GM21390 (cell line): ENCODE measurements at regions not wholly inside any gene's neighbourhood (a gene's known extent, or its start where the extent isn't known, plus 50 kb on each side); places are given as distances from the start of the nearest gene placed in this dataset.
"Not testable (repeated sequence)": the region's sequence is repeated elsewhere in the genome, so short reads cannot be mapped to it uniquely, and the experiment has no call there.

Experiments
- ATAC-seq: cut with Tn5 transposase; IDR thresholded peaks from one replicate; pipeline ENCODE4 v1.9.1; 2021; ENCODE audit not compliant: unreplicated experiment

GRCh38 chr2:154580767-154581166 is 117.7 kb upstream of the KCNJ3 start:
- no peak for ATAC-seq

- not testable (repeated sequence) for ATAC-seq
Observed at GRCh38 chr2:154582694-154583093, 115.8 kb upstream of the KCNJ3 start.

- not testable (repeated sequence) for ATAC-seq
Observed at GRCh38 chr2:154583274-154583673, 115.2 kb upstream of the KCNJ3 start.

- no peak for ATAC-seq
Observed at GRCh38 chr2:154587739-154588138, 110.8 kb upstream of the KCNJ3 start.

- no peak for ATAC-seq
Observed at GRCh38 chr2:154588838-154589237, 109.7 kb upstream of the KCNJ3 start.

GRCh38 chr2:154589514-154589913 is 109.0 kb upstream of the KCNJ3 start:
- no peak for ATAC-seq

- no peak for ATAC-seq
Observed at GRCh38 chr2:154591294-154591820, 107.1 kb upstream of the KCNJ3 start.

- ATAC-seq, result no peak
Observed at GRCh38 chr2:154599189-154599588, 99.3 kb upstream of the KCNJ3 start.

- no peak for ATAC-seq
Observed at GRCh38 chr2:154600927-154601494, 97.5 kb upstream of the KCNJ3 start.

- ATAC-seq, result no peak
Observed at GRCh38 chr2:154603682-154604081, 94.8 kb upstream of the KCNJ3 start.

- no peak for ATAC-seq
Observed at GRCh38 chr2:154608438-154608837, 90.1 kb upstream of the KCNJ3 start.

GRCh38 chr2:154614906-154615305 is 83.6 kb upstream of the KCNJ3 start:
- no peak for ATAC-seq

GRCh38 chr2:154616659-154617058 is 81.8 kb upstream of the KCNJ3 start:
- no peak for ATAC-seq

- ATAC-seq, result no peak
Observed at GRCh38 chr2:154620471-154620870, 78.0 kb upstream of the KCNJ3 start.

- peak; percentile 71 for ATAC-seq
Observed at GRCh38 chr2:154623819-154624218, 74.7 kb upstream of the KCNJ3 start.

GRCh38 chr2:154637456-154637855 is 61.0 kb upstream of the KCNJ3 start:
- no peak for ATAC-seq

- ATAC-seq, result no peak
Observed at GRCh38 chr2:154638783-154639182, 59.7 kb upstream of the KCNJ3 start.

GRCh38 chr2:154640000-154640399 is 58.5 kb upstream of the KCNJ3 start:
- ATAC-seq, result no peak
